ENCODE measurements at regions not wholly inside any gene's neighbourhood (a gene's known extent, or its start where the extent isn't known, plus 50 kb on each side); places are given as distances from the start of the nearest gene placed in this dataset.

GRCh38 chr4:176435901-176436292 lies 116.1 kb downstream of the SPCS3 start:
- H3K36me3 Mint-ChIP-seq (ENCODE audit: low read depth) = no peaks in the 10 kb centered on the region
- H3K27me3 Mint-ChIP-seq (ENCODE audit: low read depth) = peaks cover 3% of the 10 kb centered on the region

GRCh38 chr4:176436293-176436973 lies 116.7 kb downstream of the SPCS3 start:
- peaks cover 30% of the 10 kb centered on the region for H3K4me1 Mint-ChIP-seq (ENCODE audit: low read depth)
- no peak for DNase-seq (ENCODE audit: low spot score)
- H3K27me3 Mint-ChIP-seq (ENCODE audit: low read depth) = peaks cover 3% of the 10 kb centered on the region
- TF ChIP-seq CTCF (IDR thresholded peaks at IDR 0.05) = no peak
- no peaks in the 10 kb centered on the region for H3K36me3 Mint-ChIP-seq (ENCODE audit: low read depth)
- no peaks in the 10 kb centered on the region for H3K9me3 Mint-ChIP-seq (ENCODE audit: low read depth)
- H3K27ac Mint-ChIP-seq (ENCODE audit: unreplicated experiment) = no peak overlapping the region
- no peak overlapping the region for H3K4me3 Mint-ChIP-seq (ENCODE audit: unreplicated experiment)

More at GRCh38 chr4:176435901-176436292, 116.1 kb downstream of the SPCS3 start:
- no peak for TF ChIP-seq CTCF (IDR thresholded peaks at IDR 0.05)
- no peak for DNase-seq (ENCODE audit: low spot score)
- H3K27ac Mint-ChIP-seq (ENCODE audit: unreplicated experiment) = no peak overlapping the region
- no peaks in the 10 kb centered on the region for H3K9me3 Mint-ChIP-seq (ENCODE audit: low read depth)
- H3K4me1 Mint-ChIP-seq (ENCODE audit: low read depth) = peaks cover 30% of the 10 kb centered on the region
- no peak overlapping the region for H3K4me3 Mint-ChIP-seq (ENCODE audit: unreplicated experiment)

- Mint-ChIP-seq H3K9me3 (ENCODE audit: low read depth) (no peaks in the 10 kb centered on the region), H3K36me3 (ENCODE audit: low read depth) (no peaks in the 10 kb centered on the region), H3K4me1 (ENCODE audit: low read depth) (peaks cover 30% of the 10 kb centered on the region), H3K27ac (ENCODE audit: unreplicated experiment) (no peak overlapping the region), H3K4me3 (ENCODE audit: unreplicated experiment) (no peak overlapping the region), H3K27me3 (ENCODE audit: low read depth) (no peaks in the 10 kb centered on the region)
- no peak for TF ChIP-seq CTCF (IDR thresholded peaks at IDR 0.05)
- DNase-seq (ENCODE audit: low spot score) = no peak
Measured at GRCh38 chr4:176437756-176438155, 118.0 kb downstream of the SPCS3 start.

GRCh38 chr4:176438401-176438800 lies 118.6 kb downstream of the SPCS3 start:
- no peak for DNase-seq (ENCODE audit: low spot score)

GRCh38 chr4:176439611-176440010 lies 119.8 kb downstream of the SPCS3 start:
- TF ChIP-seq CTCF (IDR thresholded peaks at IDR 0.05) = no peak
- H3K27me3 Mint-ChIP-seq (ENCODE audit: low read depth) = no peaks in the 10 kb centered on the region
- H3K36me3 Mint-ChIP-seq (ENCODE audit: low read depth) = no peaks in the 10 kb centered on the region
- no peaks in the 10 kb centered on the region for H3K9me3 Mint-ChIP-seq (ENCODE audit: low read depth)
- no peak overlapping the region for H3K4me3 Mint-ChIP-seq (ENCODE audit: unreplicated experiment)
- H3K27ac Mint-ChIP-seq (ENCODE audit: unreplicated experiment) = no peak overlapping the region
- no peak for DNase-seq (ENCODE audit: low spot score)
- peaks cover 35% of the 10 kb centered on the region for H3K4me1 Mint-ChIP-seq (ENCODE audit: low read depth)

More at GRCh38 chr4:176438401-176438800, 118.6 kb downstream of the SPCS3 start:
- Mint-ChIP-seq H3K27ac (ENCODE audit: unreplicated experiment) (no peak overlapping the region), H3K36me3 (ENCODE audit: low read depth) (no peaks in the 10 kb centered on the region), H3K27me3 (ENCODE audit: low read depth) (no peaks in the 10 kb centered on the region), H3K4me1 (ENCODE audit: low read depth) (peaks cover 31% of the 10 kb centered on the region), H3K4me3 (ENCODE audit: unreplicated experiment) (no peak overlapping the region), H3K9me3 (ENCODE audit: low read depth) (no peaks in the 10 kb centered on the region)
- no peak for TF ChIP-seq CTCF (IDR thresholded peaks at IDR 0.05)
